HepG2 (cell line): ENCODE measurements at regions not wholly inside any gene's neighbourhood (a gene's known extent, or its start where the extent isn't known, plus 50 kb on each side); places are given as distances from the start of the nearest gene placed in this dataset.
A peak's percentile ranks its signal among the peaks of the same experiment; 100 is the strongest.

ENCODE experiments used
- FOXA3 ChIP-seq: IDR thresholded peaks from 2 replicates; pipeline ENCODE4 v1.6.1; 2016; ENCODE audit warnings: missing genetic modification reagents, missing compliant biosample characterization
- ZNF646 ChIP-seq: sonication (generic); formaldehyde crosslinking; IDR thresholded peaks from 2 replicates; pipeline ENCODE4 v1.9.0; 2021; ENCODE audit warnings: mild to moderate bottlenecking, missing genetic modification reagents
- ZSCAN31 ChIP-seq: sonication (generic); formaldehyde crosslinking; IDR thresholded peaks from 2 replicates; pipeline ENCODE4 v1.5.0; 2020; ENCODE audit warnings: low read depth, mild to moderate bottlenecking, missing genetic modification reagents
- TF ChIP-seq, protein P1 (sequence below), 2 experiments: sonication (generic) in 1 of 2; formaldehyde crosslinking in 1 of 2; IDR thresholded peaks; 2 replicates each; pipeline versions ENCODE4 v1.4.0 to v1.6.1; 2018 to 2020; ENCODE audit warnings: missing genetic modification reagents in 2 of 2, borderline replicate concordance in 1 of 2, low read depth in 1 of 2, mild to moderate bottlenecking in 1 of 2, missing biosample characterization in 1 of 2
- TF ChIP-seq, protein P2 (sequence below): sonication (generic); formaldehyde crosslinking; IDR thresholded peaks from 2 replicates; pipeline ENCODE4 v1.4.0; 2020; ENCODE audit warnings: missing genetic modification reagents, low read depth, mild to moderate bottlenecking, borderline replicate concordance
- TF ChIP-seq, protein P3 (sequence below): IDR thresholded peaks from 2 replicates; pipeline ENCODE4 v1.4.0; 2020; ENCODE audit warnings: mild to moderate bottlenecking, missing genetic modification reagents

GRCh38 chr13:26971990-26972887 is 199.4 kb downstream of the USP12 start (continued):
- TF ChIP-seq, protein P1, sequence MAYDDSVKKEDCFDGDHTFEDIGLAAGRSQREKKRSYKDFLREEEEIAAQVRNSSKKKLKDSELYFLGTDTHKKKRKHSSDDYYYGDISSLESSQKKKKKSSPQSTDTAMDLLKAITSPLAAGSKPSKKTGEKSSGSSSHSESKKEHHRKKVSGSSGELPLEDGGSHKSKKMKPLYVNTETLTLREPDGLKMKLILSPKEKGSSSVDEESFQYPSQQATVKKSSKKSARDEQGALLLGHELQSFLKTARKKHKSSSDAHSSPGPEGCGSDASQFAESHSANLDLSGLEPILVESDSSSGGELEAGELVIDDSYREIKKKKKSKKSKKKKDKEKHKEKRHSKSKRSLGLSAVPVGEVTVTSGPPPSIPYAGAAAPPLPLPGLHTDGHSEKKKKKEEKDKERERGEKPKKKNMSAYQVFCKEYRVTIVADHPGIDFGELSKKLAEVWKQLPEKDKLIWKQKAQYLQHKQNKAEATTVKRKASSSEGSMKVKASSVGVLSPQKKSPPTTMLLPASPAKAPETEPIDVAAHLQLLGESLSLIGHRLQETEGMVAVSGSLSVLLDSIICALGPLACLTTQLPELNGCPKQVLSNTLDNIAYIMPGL (CRISPR knock-in tag; IDR thresholded peaks at IDR 0.05; ENCODE audit: borderline replicate concordance in 1 of 2, low read depth in 1 of 2) = peak; percentile 47 to 62; a peak in 1 of 4 replicates
- TF ChIP-seq, protein P2, sequence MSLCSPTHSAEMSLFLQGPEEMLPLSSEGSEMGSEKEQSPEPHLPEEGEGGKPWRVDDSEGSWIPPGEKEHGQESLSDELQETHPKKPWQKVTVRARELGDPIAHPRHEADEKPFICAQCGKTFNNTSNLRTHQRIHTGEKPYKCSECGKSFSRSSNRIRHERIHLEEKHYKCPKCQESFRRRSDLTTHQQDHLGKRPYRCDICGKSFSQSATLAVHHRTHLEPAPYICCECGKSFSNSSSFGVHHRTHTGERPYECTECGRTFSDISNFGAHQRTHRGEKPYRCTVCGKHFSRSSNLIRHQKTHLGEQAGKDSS (CRISPR knock-in tag) = no peak; the same call in 1 of the 2 replicates
- TF ChIP-seq, protein P3, sequence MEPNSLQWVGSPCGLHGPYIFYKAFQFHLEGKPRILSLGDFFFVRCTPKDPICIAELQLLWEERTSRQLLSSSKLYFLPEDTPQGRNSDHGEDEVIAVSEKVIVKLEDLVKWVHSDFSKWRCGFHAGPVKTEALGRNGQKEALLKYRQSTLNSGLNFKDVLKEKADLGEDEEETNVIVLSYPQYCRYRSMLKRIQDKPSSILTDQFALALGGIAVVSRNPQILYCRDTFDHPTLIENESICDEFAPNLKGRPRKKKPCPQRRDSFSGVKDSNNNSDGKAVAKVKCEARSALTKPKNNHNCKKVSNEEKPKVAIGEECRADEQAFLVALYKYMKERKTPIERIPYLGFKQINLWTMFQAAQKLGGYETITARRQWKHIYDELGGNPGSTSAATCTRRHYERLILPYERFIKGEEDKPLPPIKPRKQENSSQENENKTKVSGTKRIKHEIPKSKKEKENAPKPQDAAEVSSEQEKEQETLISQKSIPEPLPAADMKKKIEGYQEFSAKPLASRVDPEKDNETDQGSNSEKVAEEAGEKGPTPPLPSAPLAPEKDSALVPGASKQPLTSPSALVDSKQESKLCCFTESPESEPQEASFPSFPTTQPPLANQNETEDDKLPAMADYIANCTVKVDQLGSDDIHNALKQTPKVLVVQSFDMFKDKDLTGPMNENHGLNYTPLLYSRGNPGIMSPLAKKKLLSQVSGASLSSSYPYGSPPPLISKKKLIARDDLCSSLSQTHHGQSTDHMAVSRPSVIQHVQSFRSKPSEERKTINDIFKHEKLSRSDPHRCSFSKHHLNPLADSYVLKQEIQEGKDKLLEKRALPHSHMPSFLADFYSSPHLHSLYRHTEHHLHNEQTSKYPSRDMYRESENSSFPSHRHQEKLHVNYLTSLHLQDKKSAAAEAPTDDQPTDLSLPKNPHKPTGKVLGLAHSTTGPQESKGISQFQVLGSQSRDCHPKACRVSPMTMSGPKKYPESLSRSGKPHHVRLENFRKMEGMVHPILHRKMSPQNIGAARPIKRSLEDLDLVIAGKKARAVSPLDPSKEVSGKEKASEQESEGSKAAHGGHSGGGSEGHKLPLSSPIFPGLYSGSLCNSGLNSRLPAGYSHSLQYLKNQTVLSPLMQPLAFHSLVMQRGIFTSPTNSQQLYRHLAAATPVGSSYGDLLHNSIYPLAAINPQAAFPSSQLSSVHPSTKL (CRISPR knock-in tag) = peak; percentile 44; the same call in 1 of the 2 replicates
- TF ChIP-seq FOXA3 (CRISPR knock-in tag) (peak; percentile 46; the same call in 1 of the 2 replicates), ZNF646 (CRISPR knock-in tag) (peak; percentile 98), ZSCAN31 (CRISPR knock-in tag) (no peak)
